GM13976 (cell line): ENCODE measurements at regions not wholly inside any gene's neighbourhood (a gene's known extent, or its start where the extent isn't known, plus 50 kb on each side); places are given as distances from the start of the nearest gene placed in this dataset.

ENCODE experiments used
- DNase-seq: peaks from one replicate; pipeline ENCODE4 v3.0.0; 2012; ENCODE audit warnings: low spot score
- in situ Hi-C: fragments of 300-500 bp; cut with MboI; formaldehyde crosslinking; loops from one replicate; pipeline ENCODE4 v1.12.0; 2022; ENCODE audit warnings: low sequenced_read_pairs, mixed read lengths, inconsistent platforms; ENCODE audit not compliant: unreplicated experiment
- TF ChIP-seq, protein P1 (sequence below): IDR thresholded peaks from 2 replicates; pipeline ENCODE4 v1.5.1; 2012; ENCODE audit warnings: borderline replicate concordance, mild to moderate bottlenecking; ENCODE audit not compliant: insufficient read depth; ENCODE audit errors: extremely low read depth, missing control alignments, control extremely low read depth

GRCh38 chr22:48511781-48512327 is 1315.8 kb downstream of the BRD1 start:
- DNase-seq, result no peak
- TF ChIP-seq, protein P1, sequence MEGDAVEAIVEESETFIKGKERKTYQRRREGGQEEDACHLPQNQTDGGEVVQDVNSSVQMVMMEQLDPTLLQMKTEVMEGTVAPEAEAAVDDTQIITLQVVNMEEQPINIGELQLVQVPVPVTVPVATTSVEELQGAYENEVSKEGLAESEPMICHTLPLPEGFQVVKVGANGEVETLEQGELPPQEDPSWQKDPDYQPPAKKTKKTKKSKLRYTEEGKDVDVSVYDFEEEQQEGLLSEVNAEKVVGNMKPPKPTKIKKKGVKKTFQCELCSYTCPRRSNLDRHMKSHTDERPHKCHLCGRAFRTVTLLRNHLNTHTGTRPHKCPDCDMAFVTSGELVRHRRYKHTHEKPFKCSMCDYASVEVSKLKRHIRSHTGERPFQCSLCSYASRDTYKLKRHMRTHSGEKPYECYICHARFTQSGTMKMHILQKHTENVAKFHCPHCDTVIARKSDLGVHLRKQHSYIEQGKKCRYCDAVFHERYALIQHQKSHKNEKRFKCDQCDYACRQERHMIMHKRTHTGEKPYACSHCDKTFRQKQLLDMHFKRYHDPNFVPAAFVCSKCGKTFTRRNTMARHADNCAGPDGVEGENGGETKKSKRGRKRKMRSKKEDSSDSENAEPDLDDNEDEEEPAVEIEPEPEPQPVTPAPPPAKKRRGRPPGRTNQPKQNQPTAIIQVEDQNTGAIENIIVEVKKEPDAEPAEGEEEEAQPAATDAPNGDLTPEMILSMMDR, result no peak
- in situ Hi-C loops, result no loop called here

GRCh38 chr22:48511211-48511610 is 1316.5 kb downstream of the BRD1 start:
- TF ChIP-seq, protein P1, result no peak
- in situ Hi-C loops, result no loop called here
- no peak for DNase-seq

- in situ Hi-C loops, result no loop called here
- TF ChIP-seq, protein P1, result no peak
- DNase-seq, result no peak
These were observed 1317.1 kb downstream of the BRD1 start for GRCh38 chr22:48510599-48510998.

GRCh38 chr22:48507595-48508350 is 1319.9 kb downstream of the BRD1 start:
- in situ Hi-C loops, result no loop called here
- DNase-seq, result no peak

DNA sequence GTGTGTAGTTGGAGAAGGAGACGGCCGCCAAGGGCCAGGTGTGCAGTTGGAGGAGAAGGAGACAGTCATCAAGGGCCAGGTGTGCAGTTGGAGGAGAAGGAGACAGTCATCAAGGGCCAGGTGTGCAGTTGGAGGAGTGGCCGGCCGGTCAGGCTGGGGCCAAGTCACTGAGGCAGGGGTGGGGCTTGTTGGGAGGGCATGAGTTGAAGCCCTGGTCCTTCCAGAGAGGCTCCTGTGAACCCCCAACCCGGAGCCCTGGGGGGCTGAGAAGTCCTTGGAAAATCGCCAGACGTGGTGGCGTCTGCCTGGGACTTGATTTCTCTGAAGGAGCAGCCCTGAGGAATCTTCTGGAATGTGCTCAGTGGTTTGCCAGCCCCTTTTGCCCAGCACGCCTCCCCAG is 1320.5 kb downstream of the BRD1 start:
- no peak for DNase-seq
- in situ Hi-C loops, result no loop called here
- TF ChIP-seq, protein P1, result no peak

More at GRCh38 chr22:48507595-48508350, 1319.9 kb downstream of the BRD1 start:
- TF ChIP-seq, protein P1, result no peak

GRCh38 chr22:48506506-48507145 is 1321.0 kb downstream of the BRD1 start:
- TF ChIP-seq, protein P1, result no peak
- in situ Hi-C loops, result no loop called here
- DNase-seq, result no peak
